Calu3 (cell line): ENCODE measurements at regions not wholly inside any gene's neighbourhood (a gene's known extent, or its start where the extent isn't known, plus 50 kb on each side); places are given as distances from the start of the nearest gene placed in this dataset.
A peak's percentile ranks its signal among the peaks of the same experiment; 100 is the strongest.

ENCODE experiments used
- BruUV-seq: library from RNA; stranded (reverse); fragments of 400-500 nt; replicated peaks from 2 replicates; lab custom pipeline; 2021; lab: Mats Ljungman, UMichigan
- CTCF ChIA-PET: fragments of 300-600 bp; sonication (Branson Sonifier 250); formaldehyde crosslinking; loops from one replicate; lab custom pipeline; 2022; ENCODE audit warnings: antibody characterized with exemption; lab: Charles Lee
- DNase-seq: peaks from one replicate; pipeline ENCODE4 v3.0.0; 2022
- H3K27ac Mint-ChIP-seq: one replicate; pipeline ENCODE4 v1.8.0; 2022; ENCODE audit warnings: mixed read lengths; ENCODE audit not compliant: unreplicated experiment
- H3K27me3 Mint-ChIP-seq: one replicate; pipeline ENCODE4 v1.8.0; 2022; ENCODE audit warnings: mixed read lengths; ENCODE audit not compliant: unreplicated experiment
- H3K36me3 Mint-ChIP-seq: one replicate; pipeline ENCODE4 v1.8.0; 2022; ENCODE audit warnings: mild to moderate bottlenecking, moderate library complexity, mixed read lengths; ENCODE audit not compliant: insufficient read depth, unreplicated experiment
- H3K4me1 Mint-ChIP-seq: one replicate; pipeline ENCODE4 v1.8.0; 2022; ENCODE audit warnings: mild to moderate bottlenecking, low read depth, mixed read lengths; ENCODE audit not compliant: unreplicated experiment
- H3K4me3 Mint-ChIP-seq: one replicate; pipeline ENCODE4 v1.8.0; 2022; ENCODE audit warnings: mild to moderate bottlenecking, low read depth, moderate library complexity, mixed read lengths; ENCODE audit not compliant: unreplicated experiment
- H3K9me3 Mint-ChIP-seq: one replicate; pipeline ENCODE4 v1.8.0; 2022; ENCODE audit warnings: low read depth, mixed read lengths; ENCODE audit not compliant: unreplicated experiment
- intact Hi-C: fragments of 100-400 bp; cut with micrococcal nuclease; formaldehyde crosslinking; loops from one replicate; pipeline ENCODE4 v1.10.0; 2022; ENCODE audit not compliant: unreplicated experiment
- TF ChIP-seq, protein P1 (sequence below): fragments of 200-600 bp; IDR thresholded peaks from one replicate; pipeline ENCODE4 v1.8.0; 2022; ENCODE audit warnings: antibody characterized with exemption; ENCODE audit not compliant: unreplicated experiment

GRCh38 chr3:161969867-161970266 is 473.3 kb downstream of the OTOL1 start:
- H3K9me3 Mint-ChIP-seq = no peaks in the 10 kb centered on the region
- BruUV-seq = no TSS peak

GRCh38 chr3:161975201-161975600 is 478.6 kb downstream of the OTOL1 start:
- intact Hi-C loops = no loop called here
- no peak overlapping the region for H3K4me3 Mint-ChIP-seq
- no peaks in the 10 kb centered on the region for H3K27me3 Mint-ChIP-seq
- CTCF ChIA-PET = no interaction called here
- no TSS peak for BruUV-seq
- TF ChIP-seq, protein P1, sequence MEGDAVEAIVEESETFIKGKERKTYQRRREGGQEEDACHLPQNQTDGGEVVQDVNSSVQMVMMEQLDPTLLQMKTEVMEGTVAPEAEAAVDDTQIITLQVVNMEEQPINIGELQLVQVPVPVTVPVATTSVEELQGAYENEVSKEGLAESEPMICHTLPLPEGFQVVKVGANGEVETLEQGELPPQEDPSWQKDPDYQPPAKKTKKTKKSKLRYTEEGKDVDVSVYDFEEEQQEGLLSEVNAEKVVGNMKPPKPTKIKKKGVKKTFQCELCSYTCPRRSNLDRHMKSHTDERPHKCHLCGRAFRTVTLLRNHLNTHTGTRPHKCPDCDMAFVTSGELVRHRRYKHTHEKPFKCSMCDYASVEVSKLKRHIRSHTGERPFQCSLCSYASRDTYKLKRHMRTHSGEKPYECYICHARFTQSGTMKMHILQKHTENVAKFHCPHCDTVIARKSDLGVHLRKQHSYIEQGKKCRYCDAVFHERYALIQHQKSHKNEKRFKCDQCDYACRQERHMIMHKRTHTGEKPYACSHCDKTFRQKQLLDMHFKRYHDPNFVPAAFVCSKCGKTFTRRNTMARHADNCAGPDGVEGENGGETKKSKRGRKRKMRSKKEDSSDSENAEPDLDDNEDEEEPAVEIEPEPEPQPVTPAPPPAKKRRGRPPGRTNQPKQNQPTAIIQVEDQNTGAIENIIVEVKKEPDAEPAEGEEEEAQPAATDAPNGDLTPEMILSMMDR = no peak
- H3K4me1 Mint-ChIP-seq = peaks cover 21% of the 10 kb centered on the region
- H3K27ac Mint-ChIP-seq = no peak overlapping the region
- H3K36me3 Mint-ChIP-seq = no peaks in the 10 kb centered on the region
- H3K9me3 Mint-ChIP-seq = peaks cover 4% of the 10 kb centered on the region
- DNase-seq = no peak

More at GRCh38 chr3:161969867-161970266, 473.3 kb downstream of the OTOL1 start:
- TF ChIP-seq, protein P1 = no peak
- H3K36me3 Mint-ChIP-seq = no peaks in the 10 kb centered on the region
- peaks cover 26% of the 10 kb centered on the region for H3K4me1 Mint-ChIP-seq
- CTCF ChIA-PET = interaction anchor here (0.6 to 0.7 kb wide), 3 partner anchors 21 to 481 kb away, joined by 3 read pairs; no protein-coding TSS in a partner anchor
- no peak overlapping the region for H3K27ac Mint-ChIP-seq
- intact Hi-C loops = no loop called here
- no peak for DNase-seq
- no peak overlapping the region for H3K4me3 Mint-ChIP-seq
- no peaks in the 10 kb centered on the region for H3K27me3 Mint-ChIP-seq

- DNase-seq = no peak
- H3K36me3 Mint-ChIP-seq = no peaks in the 10 kb centered on the region
- H3K27me3 Mint-ChIP-seq = no peaks in the 10 kb centered on the region
- peaks cover 4% of the 10 kb centered on the region for H3K9me3 Mint-ChIP-seq
- TF ChIP-seq, protein P1 = no peak
- no peak overlapping the region for H3K4me3 Mint-ChIP-seq
- intact Hi-C loops = no loop called here
- BruUV-seq = no TSS peak
- H3K27ac Mint-ChIP-seq = peak overlapping the region; percentile 56
- CTCF ChIA-PET = interaction anchor here (0.9 kb wide), 1 partner anchor 14 kb away, joined by 3 read pairs; no protein-coding TSS in a partner anchor
- H3K4me1 Mint-ChIP-seq = peaks cover 11% of the 10 kb centered on the region
Measured at GRCh38 chr3:161977063-161977462, 480.5 kb downstream of the OTOL1 start.

- intact Hi-C loops = no loop called here
- H3K27ac Mint-ChIP-seq = no peak overlapping the region
- no TSS peak for BruUV-seq
- no peak for DNase-seq
- H3K4me3 Mint-ChIP-seq = no peak overlapping the region
- peaks cover 11% of the 10 kb centered on the region for H3K4me1 Mint-ChIP-seq
- TF ChIP-seq, protein P1 = no peak
- H3K27me3 Mint-ChIP-seq = no peaks in the 10 kb centered on the region
- CTCF ChIA-PET = interaction anchor here (1.1 kb wide), 1 partner anchor 10 kb away, joined by 3 read pairs; no protein-coding TSS in a partner anchor
- no peaks in the 10 kb centered on the region for H3K36me3 Mint-ChIP-seq
- peaks cover 4% of the 10 kb centered on the region for H3K9me3 Mint-ChIP-seq
Measured at GRCh38 chr3:161977850-161978249, 481.2 kb downstream of the OTOL1 start.
